IMR-90 (cell line): ENCODE measurements at regions not wholly inside any gene's neighbourhood (a gene's known extent, or its start where the extent isn't known, plus 50 kb on each side); places are given as distances from the start of the nearest gene placed in this dataset.

Experiments used
- ATAC-seq: fragments of 200-7000 bp; cut with Tn5 transposase; 2 replicates; pipeline ENCODE4 v1.9.1; 2020; ENCODE audit warnings: low read depth, mild to moderate bottlenecking, moderate library complexity
- BruUV-seq: library from RNA; stranded (reverse); fragments of 400-500 nt; replicated peaks from 2 replicates; lab custom pipeline; 2021; lab: Mats Ljungman, UMichigan
- CTCF ChIA-PET: fragments of 300-600 bp; formaldehyde crosslinking; extraction: SDS; loops from one replicate; lab custom pipeline; 2021; ENCODE audit warnings: antibody characterized with exemption; lab: Yijun Ruan, JAX
- POLR2A ChIA-PET: fragments of 300-600 bp; sonication (Branson Sonifier 250); formaldehyde crosslinking; loops from one replicate; lab custom pipeline; 2022; ENCODE audit warnings: antibody characterized with exemption; ENCODE audit not compliant: unreplicated experiment; lab: Charles Lee
- DNase-seq: peaks from one replicate; pipeline ENCODE4 v3.0.0; 2013
- H2AFZ ChIP-seq: replicated peaks from 2 replicates; pipeline ENCODE3; 2013; ENCODE audit warnings: low read length, mild to moderate bottlenecking; ENCODE audit not compliant: poor library complexity
- H2AK5ac ChIP-seq: 2 replicates; pipeline ENCODE4 v1.6.1; 2013; ENCODE audit warnings: low read depth, low read length, inconsistent platforms
- H2AK9ac ChIP-seq: replicated peaks from 2 replicates; pipeline ENCODE3; 2013; ENCODE audit warnings: mild to moderate bottlenecking, low read depth, low read length, moderate library complexity; ENCODE audit not compliant: poor library complexity
- H2BK120ac ChIP-seq: 2 replicates; pipeline ENCODE4 v1.6.1; 2013; ENCODE audit warnings: low read depth, low read length, inconsistent platforms
- H2BK15ac ChIP-seq: 3 replicates; pipeline ENCODE4 v1.6.1; 2013; ENCODE audit warnings: low read depth, low read length, inconsistent platforms
- H2BK20ac ChIP-seq: 2 replicates; pipeline ENCODE4 v1.6.1; 2013; ENCODE audit warnings: low read depth, mild to moderate bottlenecking, inconsistent platforms, low read length, moderate library complexity
- H2BK5ac ChIP-seq: 2 replicates; pipeline ENCODE4 v1.6.1; 2013; ENCODE audit warnings: mild to moderate bottlenecking, low read depth, low read length, inconsistent platforms; ENCODE audit not compliant: poor library complexity, severe bottlenecking
- H3K14ac ChIP-seq: replicated peaks from 2 replicates; pipeline ENCODE4 v1.6.1; 2013; ENCODE audit warnings: low read depth, low read length, inconsistent platforms
- H3K18ac ChIP-seq: 2 replicates; pipeline ENCODE4 v1.6.1; 2013; ENCODE audit warnings: low read depth, low read length, control low read depth
- H3K23ac ChIP-seq: 2 replicates; pipeline ENCODE4 v1.6.1; 2013; ENCODE audit warnings: low read depth, low read length, inconsistent platforms
- H3K27ac ChIP-seq: 2 replicates; pipeline ENCODE4 v1.5.1; 2013; ENCODE audit warnings: mild to moderate bottlenecking, control low read depth, low read length; ENCODE audit not compliant: insufficient read depth
- H3K27me3 ChIP-seq: 2 replicates; pipeline ENCODE4 v1.6.1; 2013; ENCODE audit warnings: low read length; ENCODE audit not compliant: control insufficient read depth, insufficient read depth
- H3K36me3 ChIP-seq: 2 replicates; pipeline ENCODE4 v1.6.1; 2013; ENCODE audit warnings: low read length, mixed read lengths; ENCODE audit not compliant: control insufficient read depth, insufficient read depth
- H3K4ac ChIP-seq: 2 replicates; pipeline ENCODE4 v1.6.1; 2013; ENCODE audit warnings: low read depth, low read length, inconsistent platforms
- H3K4me1 ChIP-seq: 2 replicates; pipeline ENCODE4 v1.6.1; 2013; ENCODE audit warnings: low read length, mixed read lengths; ENCODE audit not compliant: control insufficient read depth, insufficient read depth
- H3K4me2 ChIP-seq: 2 replicates; pipeline ENCODE4 v1.6.1; 2013; ENCODE audit warnings: low read depth, mild to moderate bottlenecking, control low read depth, low read length, moderate library complexity
- H3K4me3 ChIP-seq: 2 replicates; pipeline ENCODE4 v1.5.1; 2013; ENCODE audit warnings: low read depth, mild to moderate bottlenecking, control low read depth, low read length, moderate library complexity; ENCODE audit not compliant: insufficient read depth
- H3K56ac ChIP-seq: 2 replicates; pipeline ENCODE4 v1.6.1; 2013; ENCODE audit warnings: low read length, inconsistent platforms; ENCODE audit not compliant: insufficient read depth; ENCODE audit errors: extremely low read depth
- H3K79me1 ChIP-seq, 2 experiments: 2 replicates each; pipeline ENCODE4 v1.6.1; 2013; ENCODE audit warnings: low read length in 2 of 2, inconsistent platforms in 1 of 2, low read depth in 1 of 2
- H3K9ac ChIP-seq: 2 replicates; pipeline ENCODE4 v1.6.1; 2013; ENCODE audit warnings: low read depth, low read length, control low read depth
- H3K9me1 ChIP-seq: 2 replicates; pipeline ENCODE4 v1.6.1; 2013; ENCODE audit warnings: low read length, inconsistent platforms; ENCODE audit not compliant: insufficient read depth
- H3K9me3 ChIP-seq: 2 replicates; pipeline ENCODE4 v1.6.1; 2013; ENCODE audit warnings: low read length; ENCODE audit not compliant: control insufficient read depth, insufficient read depth
- H4K20me1 ChIP-seq: 2 replicates; pipeline ENCODE4 v1.6.1; 2013; ENCODE audit warnings: low read length, inconsistent platforms; ENCODE audit not compliant: insufficient read depth
- H4K5ac ChIP-seq: 2 replicates; pipeline ENCODE4 v1.6.1; 2013; ENCODE audit warnings: mild to moderate bottlenecking, low read depth, low read length, control low read depth
- H4K8ac ChIP-seq, 2 experiments: 2 replicates each; pipeline ENCODE4 v1.6.1; 2013; ENCODE audit warnings: low read depth in 2 of 2, low read length in 2 of 2, control low read depth in 1 of 2, inconsistent platforms in 1 of 2
- H4K91ac ChIP-seq: 2 replicates; pipeline ENCODE4 v1.6.1; 2013; ENCODE audit warnings: low read depth, low read length, inconsistent platforms; ENCODE audit not compliant: insufficient read depth
- BHLHE40 ChIP-seq: fragments of 150-350 bp; IDR thresholded peaks from 2 replicates; pipeline ENCODE4 v1.6.1; 2016; ENCODE audit warnings: mild to moderate bottlenecking, low read depth, low read length
- CEBPB ChIP-seq: IDR thresholded peaks from 2 replicates; pipeline ENCODE4 v1.6.1; 2012; ENCODE audit warnings: low read depth, low read length, improper control_type of control experiment
- CHD1 ChIP-seq: IDR thresholded peaks from 2 replicates; pipeline ENCODE4 v1.6.1; 2012; ENCODE audit warnings: low read depth, low read length, improper control_type of control experiment
- FOS ChIP-seq: fragments of 150-350 bp; IDR thresholded peaks from 2 replicates; pipeline ENCODE4 v1.6.1; 2016; ENCODE audit warnings: low read depth, low read length
- MAFK ChIP-seq: IDR thresholded peaks from 2 replicates; pipeline ENCODE4 v1.6.1; 2012; ENCODE audit warnings: low read depth, low read length, improper control_type of control experiment
- MAZ ChIP-seq: IDR thresholded peaks from 2 replicates; pipeline ENCODE4 v1.6.1; 2012; ENCODE audit warnings: low read depth, mild to moderate bottlenecking, low read length, improper control_type of control experiment, moderate library complexity, borderline replicate concordance
- MXI1 ChIP-seq: IDR thresholded peaks from 2 replicates; pipeline ENCODE4 v1.6.1; 2012; ENCODE audit warnings: low read depth, mild to moderate bottlenecking, low read length, moderate library complexity, borderline replicate concordance
- NFE2L2 ChIP-seq: fragments of 150-350 bp; IDR thresholded peaks from 2 replicates; pipeline ENCODE4 v1.6.1; 2016; ENCODE audit warnings: low read depth, mild to moderate bottlenecking, low read length
- POLR2A ChIP-seq: IDR thresholded peaks from 2 replicates; pipeline ENCODE4 v1.6.1; 2012; ENCODE audit warnings: mild to moderate bottlenecking, low read depth, low read length
- RAD21 ChIP-seq: IDR thresholded peaks from 2 replicates; pipeline ENCODE4 v1.6.1; 2012; ENCODE audit warnings: low read length, improper control_type of control experiment
- RCOR1 ChIP-seq: IDR thresholded peaks from 2 replicates; pipeline ENCODE4 v1.6.1; 2012; ENCODE audit warnings: mild to moderate bottlenecking, low read length, improper control_type of control experiment; ENCODE audit not compliant: insufficient replicate concordance
- RFX5 ChIP-seq: IDR thresholded peaks from 2 replicates; pipeline ENCODE4 v1.8.0; 2012; ENCODE audit warnings: low read depth, mild to moderate bottlenecking, low read length, moderate library complexity
- SMC3 ChIP-seq: fragments of 150-350 bp; IDR thresholded peaks from 2 replicates; pipeline ENCODE4 v1.6.1; 2016; ENCODE audit warnings: low read depth, mild to moderate bottlenecking, antibody characterized with exemption, low read length, moderate library complexity
- dilution Hi-C: fragments of 300-500 bp; cut with HindIII; formaldehyde crosslinking; loops from one replicate; pipeline ENCODE4 v1.14.3; 2018; ENCODE audit warnings: low sequenced_read_pairs; ENCODE audit not compliant: unreplicated experiment
- in situ Hi-C: fragments of 300-500 bp; cut with MboI; formaldehyde crosslinking; loops from 3 replicates; pipeline ENCODE4 v1.14.3; 2019; ENCODE audit warnings: low sequenced_read_pairs, inconsistent platforms, mixed read lengths
- intact Hi-C: fragments of 100-400 bp; cut with micrococcal nuclease; formaldehyde crosslinking; loops from 2 replicates; pipeline ENCODE4 v1.10.0; 2022
- TF ChIP-seq, protein P1 (sequence below): fragments of 150-350 bp; IDR thresholded peaks from 2 replicates; pipeline ENCODE4 v1.6.1; 2016; ENCODE audit warnings: low read depth, mild to moderate bottlenecking, low read length, moderate library complexity, borderline replicate concordance
- TF ChIP-seq, protein P2 (sequence below): conservative IDR thresholded peaks from 2 replicates; pipeline ENCODE4 v1.5.1; 2012; ENCODE audit warnings: mild to moderate bottlenecking, low read depth, low read length, improper control_type of control experiment
- TF ChIP-seq, protein P3 (sequence below): fragments of 150-350 bp; IDR thresholded peaks from 2 replicates; pipeline ENCODE4 v1.6.1; 2017; ENCODE audit warnings: mild to moderate bottlenecking, antibody characterized with exemption, low read length, low read depth

DNA sequence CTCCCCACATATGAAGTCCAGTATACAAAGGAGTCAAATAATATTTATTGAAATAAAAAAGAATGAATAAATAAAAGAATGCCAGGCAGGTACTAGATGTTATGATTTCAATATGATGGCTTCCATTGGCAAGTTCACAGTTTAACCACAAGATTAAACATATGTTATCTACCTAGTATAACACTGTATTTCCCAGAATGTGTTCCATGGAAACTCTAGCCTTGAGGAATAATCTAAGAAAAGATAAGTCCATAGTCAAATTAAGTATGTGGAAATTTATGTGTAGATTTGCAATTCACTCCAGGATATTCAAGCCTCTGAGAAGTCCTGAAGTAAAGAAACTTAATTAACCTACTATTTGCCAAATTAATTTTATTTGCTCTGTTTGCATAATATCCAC is 71.1 kb upstream of the FMNL2 start:
- in situ Hi-C loops (no loop called here), intact Hi-C loops (no loop called here), dilution Hi-C loops (no loop called here)
- no peak overlapping the region for H2AK5ac ChIP-seq
- ATAC-seq, result no peak
- DNase-seq, result no peak
- no peak overlapping the region for H2AK9ac ChIP-seq
- no peaks in the 10 kb centered on the region for H3K36me3 ChIP-seq
- no peaks in the 10 kb centered on the region for H3K4me1 ChIP-seq
- no peaks in the 10 kb centered on the region for H3K9me1 ChIP-seq
- ChIA-PET CTCF (no interaction called here), POLR2A (no interaction called here)
- no peak overlapping the region for H4K8ac ChIP-seq
- no peak overlapping the region for H3K4ac ChIP-seq
- H3K4me3 ChIP-seq, result no peak overlapping the region
- TF ChIP-seq RCOR1 (no peak), POLR2A (no peak), RAD21 (no peak), RFX5 (no peak), FOS (no peak), MAZ (no peak), MXI1 (no peak), CHD1 (no peak), SMC3 (no peak), BHLHE40 (no peak), MAFK (no peak), NFE2L2 (no peak), CEBPB (no peak)
- TF ChIP-seq, protein P1, sequence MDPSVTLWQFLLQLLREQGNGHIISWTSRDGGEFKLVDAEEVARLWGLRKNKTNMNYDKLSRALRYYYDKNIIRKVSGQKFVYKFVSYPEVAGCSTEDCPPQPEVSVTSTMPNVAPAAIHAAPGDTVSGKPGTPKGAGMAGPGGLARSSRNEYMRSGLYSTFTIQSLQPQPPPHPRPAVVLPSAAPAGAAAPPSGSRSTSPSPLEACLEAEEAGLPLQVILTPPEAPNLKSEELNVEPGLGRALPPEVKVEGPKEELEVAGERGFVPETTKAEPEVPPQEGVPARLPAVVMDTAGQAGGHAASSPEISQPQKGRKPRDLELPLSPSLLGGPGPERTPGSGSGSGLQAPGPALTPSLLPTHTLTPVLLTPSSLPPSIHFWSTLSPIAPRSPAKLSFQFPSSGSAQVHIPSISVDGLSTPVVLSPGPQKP, result no peak
- TF ChIP-seq, protein P2, sequence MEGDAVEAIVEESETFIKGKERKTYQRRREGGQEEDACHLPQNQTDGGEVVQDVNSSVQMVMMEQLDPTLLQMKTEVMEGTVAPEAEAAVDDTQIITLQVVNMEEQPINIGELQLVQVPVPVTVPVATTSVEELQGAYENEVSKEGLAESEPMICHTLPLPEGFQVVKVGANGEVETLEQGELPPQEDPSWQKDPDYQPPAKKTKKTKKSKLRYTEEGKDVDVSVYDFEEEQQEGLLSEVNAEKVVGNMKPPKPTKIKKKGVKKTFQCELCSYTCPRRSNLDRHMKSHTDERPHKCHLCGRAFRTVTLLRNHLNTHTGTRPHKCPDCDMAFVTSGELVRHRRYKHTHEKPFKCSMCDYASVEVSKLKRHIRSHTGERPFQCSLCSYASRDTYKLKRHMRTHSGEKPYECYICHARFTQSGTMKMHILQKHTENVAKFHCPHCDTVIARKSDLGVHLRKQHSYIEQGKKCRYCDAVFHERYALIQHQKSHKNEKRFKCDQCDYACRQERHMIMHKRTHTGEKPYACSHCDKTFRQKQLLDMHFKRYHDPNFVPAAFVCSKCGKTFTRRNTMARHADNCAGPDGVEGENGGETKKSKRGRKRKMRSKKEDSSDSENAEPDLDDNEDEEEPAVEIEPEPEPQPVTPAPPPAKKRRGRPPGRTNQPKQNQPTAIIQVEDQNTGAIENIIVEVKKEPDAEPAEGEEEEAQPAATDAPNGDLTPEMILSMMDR, result no peak
- TF ChIP-seq, protein P3, sequence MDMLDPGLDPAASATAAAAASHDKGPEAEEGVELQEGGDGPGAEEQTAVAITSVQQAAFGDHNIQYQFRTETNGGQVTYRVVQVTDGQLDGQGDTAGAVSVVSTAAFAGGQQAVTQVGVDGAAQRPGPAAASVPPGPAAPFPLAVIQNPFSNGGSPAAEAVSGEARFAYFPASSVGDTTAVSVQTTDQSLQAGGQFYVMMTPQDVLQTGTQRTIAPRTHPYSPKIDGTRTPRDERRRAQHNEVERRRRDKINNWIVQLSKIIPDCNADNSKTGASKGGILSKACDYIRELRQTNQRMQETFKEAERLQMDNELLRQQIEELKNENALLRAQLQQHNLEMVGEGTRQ, result no peak
- no peak overlapping the region for H2AFZ ChIP-seq
- no peak overlapping the region for H2BK5ac ChIP-seq
- H3K27me3 ChIP-seq, result no peaks in the 10 kb centered on the region
- H3K18ac ChIP-seq, result no peak overlapping the region
- H3K27ac ChIP-seq, result no peak overlapping the region
- H3K56ac ChIP-seq, result no peak overlapping the region
- no peaks in the 10 kb centered on the region for H4K20me1 ChIP-seq
- no peak overlapping the region for H4K91ac ChIP-seq
- H3K14ac ChIP-seq, result no peak overlapping the region
- H3K4me2 ChIP-seq, result no peak overlapping the region
- H2BK120ac ChIP-seq, result no peak overlapping the region
- no peak overlapping the region for H2BK15ac ChIP-seq
- H3K9me3 ChIP-seq, result no peaks in the 10 kb centered on the region; the same call in 1 of the 2 replicates
- H3K9ac ChIP-seq, result no peak overlapping the region
- H2BK20ac ChIP-seq, result no peak overlapping the region
- no peak overlapping the region for H3K23ac ChIP-seq
- no peaks in the 10 kb centered on the region for H3K79me1 ChIP-seq
- H4K5ac ChIP-seq, result no peak overlapping the region
- BruUV-seq, result no TSS peak
